Suprapubic skin (tissue), 4 donors: ENCODE measurements at regions not wholly inside any gene's neighbourhood (a gene's known extent, or its start where the extent isn't known, plus 50 kb on each side); places are given as distances from the start of the nearest gene placed in this dataset.
"Not testable (repeated sequence)": the region's sequence is repeated elsewhere in the genome, so short reads cannot be mapped to it uniquely, and the experiment has no call there.

Experiments used
- DNase-seq, 2 donors: peaks; one replicate each; pipeline ENCODE4 v3.0.0-alpha.2; 2019; ENCODE audit warnings: low spot score in 2 of 2
- H3K27ac ChIP-seq: fragments of 200-600 bp; sonication (generic); one replicate; pipeline ENCODE4 v1.5.1; 2019
- H3K27me3 ChIP-seq: fragments of 200-600 bp; sonication (generic); one replicate; pipeline ENCODE4 v1.5.1; 2019
- H3K36me3 ChIP-seq: fragments of 200-600 bp; sonication (generic); one replicate; pipeline ENCODE4 v1.5.1; 2019
- H3K4me1 ChIP-seq: fragments of 200-600 bp; sonication (generic); one replicate; pipeline ENCODE4 v1.5.1; 2019
- H3K4me3 ChIP-seq: fragments of 200-600 bp; sonication (generic); one replicate; pipeline ENCODE4 v1.5.1; 2019; ENCODE audit warnings: mild to moderate bottlenecking
- H3K9me3 ChIP-seq: fragments of 200-600 bp; sonication (generic); one replicate; pipeline ENCODE4 v1.5.1; 2019
- CTCF ChIP-seq, 2 donors: fragments of 200-600 bp in 1 of 2; fragments of 450-650 bp in 1 of 2; sonication (generic) in 1 of 2; IDR thresholded peaks; one replicate each; pipeline ENCODE4 v1.5.1; 2016 to 2019; ENCODE audit warnings: antibody characterized with exemption in 2 of 2, mild to moderate bottlenecking in 1 of 2, moderate library complexity in 1 of 2
- EP300 ChIP-seq: sonication (generic); formaldehyde crosslinking; IDR thresholded peaks from one replicate; pipeline ENCODE4 v1.6.1; 2017; ENCODE audit warnings: antibody characterized with exemption
- POLR2A ChIP-seq, 2 donors: fragments of 450-650 bp; IDR thresholded peaks; one replicate each; pipeline ENCODE4 v1.6.1; 2017; ENCODE audit warnings: antibody characterized with exemption in 2 of 2, mild to moderate bottlenecking in 2 of 2, moderate library complexity in 2 of 2
- POLR2AphosphoS5 ChIP-seq, 3 donors: sonication (generic); formaldehyde crosslinking; IDR thresholded peaks; one replicate each; pipeline ENCODE4 v1.6.1; 2017; ENCODE audit warnings: antibody characterized with exemption in 3 of 3
- WGBS: methylation state at CpG from one replicate; pipeline ENCODE4 v1.1.5; 2018; 5-methylcytosine and 5-hydroxymethylcytosine counted together

- 69% methylated on average over 7 of the region's 7 CpGs for WGBS
- no peaks in the 10 kb centered on the region for H3K36me3 ChIP-seq
- TF ChIP-seq EP300 (no peak), CTCF (IDR thresholded peaks at IDR 0.05) (no peak), POLR2AphosphoS5 (IDR thresholded peaks at IDR 0.05) (no peak), POLR2A (IDR thresholded peaks at IDR 0.05) (no peak)
- no peaks in the 10 kb centered on the region for H3K27me3 ChIP-seq
- no peak overlapping the region for H3K27ac ChIP-seq
- no peaks in the 10 kb centered on the region for H3K9me3 ChIP-seq
- H3K4me1 ChIP-seq: no peaks in the 10 kb centered on the region
- H3K4me3 ChIP-seq: no peak overlapping the region
- DNase-seq: no peak
Observed at GRCh38 chr1:91099746-91100621, 78.1 kb upstream of the ZNF644 start.

GRCh38 chr1:91098299-91098906 lies 76.6 kb upstream of the ZNF644 start:
- H3K27ac ChIP-seq: no peak overlapping the region
- H3K36me3 ChIP-seq: no peaks in the 10 kb centered on the region
- no peak for DNase-seq
- WGBS: 71% methylated on average over 3 of the region's 3 CpGs
- H3K27me3 ChIP-seq: no peaks in the 10 kb centered on the region
- H3K4me3 ChIP-seq: no peak overlapping the region
- H3K4me1 ChIP-seq: no peaks in the 10 kb centered on the region
- H3K9me3 ChIP-seq: no peaks in the 10 kb centered on the region
- no peak for TF ChIP-seq POLR2AphosphoS5 (IDR thresholded peaks at IDR 0.05)
- no peak for TF ChIP-seq EP300
- TF ChIP-seq POLR2A (IDR thresholded peaks at IDR 0.05): no peak

GRCh38 chr1:91095321-91095720 lies 73.5 kb upstream of the ZNF644 start:
- WGBS: 95% methylated on average over 10 of the region's 10 CpGs
- H3K36me3 ChIP-seq, H3K27me3 ChIP-seq, H3K27ac ChIP-seq, DNase-seq, H3K9me3 ChIP-seq, H3K4me3 ChIP-seq, H3K4me1 ChIP-seq: not testable (repeated sequence)

- no peak for DNase-seq
- WGBS: 27% methylated on average over 4 of the region's 4 CpGs
- Histone ChIP-seq H3K4me3 (no peak overlapping the region), H3K27me3 (no peaks in the 10 kb centered on the region), H3K27ac (no peak overlapping the region), H3K4me1 (no peaks in the 10 kb centered on the region), H3K9me3 (peaks cover 4% of the 10 kb centered on the region), H3K36me3 (no peaks in the 10 kb centered on the region)
- TF ChIP-seq POLR2AphosphoS5 (IDR thresholded peaks at IDR 0.05): no peak
- no peak for TF ChIP-seq POLR2A (IDR thresholded peaks at IDR 0.05)
- TF ChIP-seq CTCF (IDR thresholded peaks at IDR 0.05): no peak
- TF ChIP-seq EP300: no peak
Observed at GRCh38 chr1:91092503-91092902, 70.7 kb upstream of the ZNF644 start.

GRCh38 chr1:91091812-91092211 lies 70.0 kb upstream of the ZNF644 start:
- no peak for DNase-seq
- WGBS: 34% methylated on average over 7 of the region's 7 CpGs
- Histone ChIP-seq H3K36me3 (no peaks in the 10 kb centered on the region), H3K4me1 (no peaks in the 10 kb centered on the region), H3K4me3 (no peak overlapping the region), H3K27me3 (no peaks in the 10 kb centered on the region), H3K9me3 (peaks cover 4% of the 10 kb centered on the region), H3K27ac (no peak overlapping the region)
- TF ChIP-seq POLR2AphosphoS5 (IDR thresholded peaks at IDR 0.05) (no peak), EP300 (no peak), POLR2A (IDR thresholded peaks at IDR 0.05) (no peak), CTCF (IDR thresholded peaks at IDR 0.05) (no peak)

GRCh38 chr1:91080650-91081049 lies 58.8 kb upstream of the ZNF644 start:
- DNase-seq: no peak
- H3K4me3 ChIP-seq: no peak overlapping the region
- WGBS: 84% methylated on average over 3 of the region's 3 CpGs
- H3K27ac ChIP-seq: no peak overlapping the region
- H3K4me1 ChIP-seq: no peaks in the 10 kb centered on the region
- no peaks in the 10 kb centered on the region for H3K27me3 ChIP-seq
- no peaks in the 10 kb centered on the region for H3K9me3 ChIP-seq
- no peak for TF ChIP-seq EP300
- no peak for TF ChIP-seq POLR2AphosphoS5 (IDR thresholded peaks at IDR 0.05)
- TF ChIP-seq POLR2A (IDR thresholded peaks at IDR 0.05): no peak
- no peak for TF ChIP-seq CTCF (IDR thresholded peaks at IDR 0.05)
- H3K36me3 ChIP-seq: no peaks in the 10 kb centered on the region
